WTC11 (cell line): ENCODE measurements at regions not wholly inside any gene's neighbourhood (a gene's known extent, or its start where the extent isn't known, plus 50 kb on each side); places are given as distances from the start of the nearest gene placed in this dataset.

ENCODE experiments used
- ATF1 ChIP-seq: sonication (generic); formaldehyde crosslinking; IDR thresholded peaks from 2 replicates; pipeline ENCODE4 v1.8.1; 2023; ENCODE audit warnings: mild to moderate bottlenecking, moderate library complexity, missing genetic modification reagents
- ESRRA ChIP-seq: sonication (generic); formaldehyde crosslinking; IDR thresholded peaks from 2 replicates; pipeline ENCODE4 v1.8.1; 2022; ENCODE audit warnings: mild to moderate bottlenecking, missing genetic modification reagents, borderline replicate concordance
- NR3C1 ChIP-seq: sonication (generic); formaldehyde crosslinking; conservative IDR thresholded peaks from 2 replicates; pipeline ENCODE4 v1.8.1; 2023; ENCODE audit warnings: low read depth, mild to moderate bottlenecking, missing genetic modification reagents
- TEAD4 ChIP-seq: sonication (generic); formaldehyde crosslinking; IDR thresholded peaks from 2 replicates; pipeline ENCODE4 v1.8.0; 2022; ENCODE audit warnings: mild to moderate bottlenecking, missing genetic modification reagents
- TF ChIP-seq, protein P1 (sequence below): fragments of 250-450 bp; sonication (Bioruptor Pico); IDR thresholded peaks from 2 replicates; pipeline ENCODE4 v1.9.0; 2021; ENCODE audit warnings: mild to moderate bottlenecking
- TF ChIP-seq, protein P2 (sequence below): sonication (generic); formaldehyde crosslinking; IDR thresholded peaks from 2 replicates; pipeline ENCODE4 v1.8.1; 2022; ENCODE audit warnings: low read depth, missing genetic modification reagents, borderline replicate concordance
- TF ChIP-seq, protein P3 (sequence below): sonication (generic); formaldehyde crosslinking; IDR thresholded peaks from 2 replicates; pipeline ENCODE4 v1.8.1; 2023; ENCODE audit warnings: mild to moderate bottlenecking, moderate library complexity, missing genetic modification reagents

DNA sequence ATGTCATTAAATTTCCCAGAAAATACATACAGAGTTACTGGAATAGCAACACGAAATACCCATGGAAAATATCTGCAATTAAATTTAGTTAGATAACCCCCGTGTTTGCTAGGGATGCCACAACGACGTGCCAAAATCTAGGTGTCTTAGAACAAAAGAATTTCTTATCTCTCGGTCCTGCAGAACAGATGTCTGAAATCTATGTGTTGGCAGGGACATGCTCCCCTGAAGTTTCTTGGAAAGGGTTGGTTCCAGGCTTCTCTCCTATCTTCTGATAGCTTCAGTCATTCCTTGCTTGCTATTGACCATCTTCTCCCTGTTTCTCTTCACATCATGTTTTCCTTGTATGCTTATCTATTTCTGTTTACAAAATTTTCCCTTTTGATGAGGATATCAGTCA is 1067.0 kb downstream of the CDH18 start:
- TF ChIP-seq TEAD4 (CRISPR knock-in tag): no peak
- no peak for TF ChIP-seq ESRRA (CRISPR knock-in tag)
- TF ChIP-seq, protein P1, sequence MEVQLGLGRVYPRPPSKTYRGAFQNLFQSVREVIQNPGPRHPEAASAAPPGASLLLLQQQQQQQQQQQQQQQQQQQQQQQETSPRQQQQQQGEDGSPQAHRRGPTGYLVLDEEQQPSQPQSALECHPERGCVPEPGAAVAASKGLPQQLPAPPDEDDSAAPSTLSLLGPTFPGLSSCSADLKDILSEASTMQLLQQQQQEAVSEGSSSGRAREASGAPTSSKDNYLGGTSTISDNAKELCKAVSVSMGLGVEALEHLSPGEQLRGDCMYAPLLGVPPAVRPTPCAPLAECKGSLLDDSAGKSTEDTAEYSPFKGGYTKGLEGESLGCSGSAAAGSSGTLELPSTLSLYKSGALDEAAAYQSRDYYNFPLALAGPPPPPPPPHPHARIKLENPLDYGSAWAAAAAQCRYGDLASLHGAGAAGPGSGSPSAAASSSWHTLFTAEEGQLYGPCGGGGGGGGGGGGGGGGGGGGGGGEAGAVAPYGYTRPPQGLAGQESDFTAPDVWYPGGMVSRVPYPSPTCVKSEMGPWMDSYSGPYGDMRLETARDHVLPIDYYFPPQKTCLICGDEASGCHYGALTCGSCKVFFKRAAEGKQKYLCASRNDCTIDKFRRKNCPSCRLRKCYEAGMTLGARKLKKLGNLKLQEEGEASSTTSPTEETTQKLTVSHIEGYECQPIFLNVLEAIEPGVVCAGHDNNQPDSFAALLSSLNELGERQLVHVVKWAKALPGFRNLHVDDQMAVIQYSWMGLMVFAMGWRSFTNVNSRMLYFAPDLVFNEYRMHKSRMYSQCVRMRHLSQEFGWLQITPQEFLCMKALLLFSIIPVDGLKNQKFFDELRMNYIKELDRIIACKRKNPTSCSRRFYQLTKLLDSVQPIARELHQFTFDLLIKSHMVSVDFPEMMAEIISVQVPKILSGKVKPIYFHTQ (CRISPR knock-in tag): no peak
- TF ChIP-seq, protein P2, sequence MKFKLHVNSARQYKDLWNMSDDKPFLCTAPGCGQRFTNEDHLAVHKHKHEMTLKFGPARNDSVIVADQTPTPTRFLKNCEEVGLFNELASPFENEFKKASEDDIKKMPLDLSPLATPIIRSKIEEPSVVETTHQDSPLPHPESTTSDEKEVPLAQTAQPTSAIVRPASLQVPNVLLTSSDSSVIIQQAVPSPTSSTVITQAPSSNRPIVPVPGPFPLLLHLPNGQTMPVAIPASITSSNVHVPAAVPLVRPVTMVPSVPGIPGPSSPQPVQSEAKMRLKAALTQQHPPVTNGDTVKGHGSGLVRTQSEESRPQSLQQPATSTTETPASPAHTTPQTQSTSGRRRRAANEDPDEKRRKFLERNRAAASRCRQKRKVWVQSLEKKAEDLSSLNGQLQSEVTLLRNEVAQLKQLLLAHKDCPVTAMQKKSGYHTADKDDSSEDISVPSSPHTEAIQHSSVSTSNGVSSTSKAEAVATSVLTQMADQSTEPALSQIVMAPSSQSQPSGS (CRISPR knock-in tag): no peak
- TF ChIP-seq, protein P3, sequence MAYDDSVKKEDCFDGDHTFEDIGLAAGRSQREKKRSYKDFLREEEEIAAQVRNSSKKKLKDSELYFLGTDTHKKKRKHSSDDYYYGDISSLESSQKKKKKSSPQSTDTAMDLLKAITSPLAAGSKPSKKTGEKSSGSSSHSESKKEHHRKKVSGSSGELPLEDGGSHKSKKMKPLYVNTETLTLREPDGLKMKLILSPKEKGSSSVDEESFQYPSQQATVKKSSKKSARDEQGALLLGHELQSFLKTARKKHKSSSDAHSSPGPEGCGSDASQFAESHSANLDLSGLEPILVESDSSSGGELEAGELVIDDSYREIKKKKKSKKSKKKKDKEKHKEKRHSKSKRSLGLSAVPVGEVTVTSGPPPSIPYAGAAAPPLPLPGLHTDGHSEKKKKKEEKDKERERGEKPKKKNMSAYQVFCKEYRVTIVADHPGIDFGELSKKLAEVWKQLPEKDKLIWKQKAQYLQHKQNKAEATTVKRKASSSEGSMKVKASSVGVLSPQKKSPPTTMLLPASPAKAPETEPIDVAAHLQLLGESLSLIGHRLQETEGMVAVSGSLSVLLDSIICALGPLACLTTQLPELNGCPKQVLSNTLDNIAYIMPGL (CRISPR knock-in tag): no peak
- no peak for TF ChIP-seq NR3C1 (CRISPR knock-in tag)
- no peak for TF ChIP-seq ATF1 (CRISPR knock-in tag)
